GM10248 (cell line): ENCODE measurements at regions not wholly inside any gene's neighbourhood (a gene's known extent, or its start where the extent isn't known, plus 50 kb on each side); places are given as distances from the start of the nearest gene placed in this dataset.

Source experiments
- CTCF ChIA-PET: fragments of 300-600 bp; sonication (Branson Sonifier 250); formaldehyde crosslinking; extraction: SDS; loops from one replicate; lab custom pipeline; 2021; ENCODE audit warnings: antibody characterized with exemption; lab: Yijun Ruan, JAX
- POLR2A ChIA-PET: fragments of 350-650 bp; sonication (Branson Sonifier 250); formaldehyde crosslinking; extraction: SDS; loops from one replicate; lab custom pipeline; 2020; ENCODE audit warnings: antibody characterized with exemption; lab: Yijun Ruan, JAX
- DNase-seq: peaks from one replicate; pipeline ENCODE4 v3.0.0; 2012; ENCODE audit errors: extremely low spot score
- TF ChIP-seq, protein P1 (sequence below): IDR thresholded peaks from 2 replicates; pipeline ENCODE4 v1.5.1; 2012; ENCODE audit warnings: mild to moderate bottlenecking, low read depth; ENCODE audit errors: extremely low read depth, missing control alignments, control extremely low read depth

- CTCF ChIA-PET = no interaction called here
- POLR2A ChIA-PET = no interaction called here
- no peak for DNase-seq
These were observed 150.0 kb upstream of the MYCN start for GRCh38 chr2:15790326-15790725.

DNA sequence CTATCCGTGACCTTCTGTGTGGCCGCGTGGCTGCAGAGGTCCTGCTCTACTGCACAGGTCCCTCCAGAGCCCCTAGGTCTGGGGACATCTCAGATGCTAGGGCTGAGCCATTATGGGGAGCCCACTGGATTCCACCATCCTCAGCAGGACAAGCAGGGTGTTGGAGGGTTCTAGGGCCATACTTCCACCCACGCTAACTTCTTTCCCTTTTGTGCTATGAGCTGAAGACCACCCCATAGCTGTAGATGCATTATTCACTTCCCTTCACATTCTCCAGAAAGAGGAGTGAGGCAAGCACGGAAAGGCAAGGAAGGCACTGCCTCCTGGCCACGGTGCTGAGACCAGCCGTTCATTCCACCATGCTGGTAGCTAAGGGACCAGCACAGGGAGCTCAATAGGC is 149.5 kb upstream of the MYCN start:
- TF ChIP-seq, protein P1, sequence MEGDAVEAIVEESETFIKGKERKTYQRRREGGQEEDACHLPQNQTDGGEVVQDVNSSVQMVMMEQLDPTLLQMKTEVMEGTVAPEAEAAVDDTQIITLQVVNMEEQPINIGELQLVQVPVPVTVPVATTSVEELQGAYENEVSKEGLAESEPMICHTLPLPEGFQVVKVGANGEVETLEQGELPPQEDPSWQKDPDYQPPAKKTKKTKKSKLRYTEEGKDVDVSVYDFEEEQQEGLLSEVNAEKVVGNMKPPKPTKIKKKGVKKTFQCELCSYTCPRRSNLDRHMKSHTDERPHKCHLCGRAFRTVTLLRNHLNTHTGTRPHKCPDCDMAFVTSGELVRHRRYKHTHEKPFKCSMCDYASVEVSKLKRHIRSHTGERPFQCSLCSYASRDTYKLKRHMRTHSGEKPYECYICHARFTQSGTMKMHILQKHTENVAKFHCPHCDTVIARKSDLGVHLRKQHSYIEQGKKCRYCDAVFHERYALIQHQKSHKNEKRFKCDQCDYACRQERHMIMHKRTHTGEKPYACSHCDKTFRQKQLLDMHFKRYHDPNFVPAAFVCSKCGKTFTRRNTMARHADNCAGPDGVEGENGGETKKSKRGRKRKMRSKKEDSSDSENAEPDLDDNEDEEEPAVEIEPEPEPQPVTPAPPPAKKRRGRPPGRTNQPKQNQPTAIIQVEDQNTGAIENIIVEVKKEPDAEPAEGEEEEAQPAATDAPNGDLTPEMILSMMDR = no peak
- ChIA-PET CTCF (no interaction called here), POLR2A (no interaction called here)
- no peak for DNase-seq

More at GRCh38 chr2:15790326-15790725, 150.0 kb upstream of the MYCN start:
- TF ChIP-seq, protein P1 = no peak

DNA sequence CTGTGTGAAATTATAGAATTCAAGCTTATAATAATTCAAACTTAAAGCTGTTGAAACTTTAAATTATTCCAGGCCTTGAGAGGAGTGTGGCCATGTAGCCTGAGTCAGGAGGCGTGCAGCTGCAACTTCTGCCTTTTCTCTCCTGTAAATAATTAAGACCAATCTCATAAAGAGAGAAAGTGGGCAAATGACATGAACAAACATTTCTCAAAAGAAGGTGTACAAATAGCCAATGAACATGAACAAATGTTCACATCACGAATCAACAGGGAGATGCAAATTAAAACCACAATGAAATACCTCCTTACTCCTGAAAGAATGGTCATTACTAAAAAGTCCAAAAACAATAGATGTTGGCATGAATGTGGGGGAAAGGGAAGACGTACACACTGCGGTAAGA is 149.1 kb upstream of the MYCN start:
- CTCF ChIA-PET = no interaction called here
- POLR2A ChIA-PET = no interaction called here
- TF ChIP-seq, protein P1 = no peak
- DNase-seq = no peak

DNA sequence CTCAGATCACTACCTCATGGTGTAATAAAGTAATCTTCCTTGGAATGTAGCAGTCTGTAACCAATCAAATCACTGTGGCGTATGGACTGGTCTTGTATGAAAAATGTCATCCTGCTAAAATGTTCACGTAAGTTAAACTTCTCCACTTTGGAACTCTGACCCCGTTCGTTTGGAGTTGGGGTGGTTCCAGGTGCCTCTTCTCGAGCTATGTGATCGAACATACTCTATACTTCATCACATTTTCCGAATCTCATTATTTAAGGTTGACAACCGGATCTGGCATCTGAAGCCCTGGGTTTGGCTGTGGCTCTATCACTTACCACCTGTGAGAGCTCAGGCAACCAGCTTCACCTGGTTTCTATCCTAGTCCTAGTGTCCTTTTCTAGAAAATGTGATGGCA is 148.0 kb upstream of the MYCN start:
- TF ChIP-seq, protein P1 = no peak
- POLR2A ChIA-PET = no interaction called here
- no peak for DNase-seq
- CTCF ChIA-PET = interaction anchor here (1.5 to 2.4 kb wide), 2 partner anchors 24 to 33 kb away, joined by 3 to 7 read pairs; no protein-coding TSS in a partner anchor

- TF ChIP-seq, protein P1 = no peak
- POLR2A ChIA-PET = no interaction called here
- no peak for DNase-seq
- CTCF ChIA-PET = interaction anchor here (1.5 to 2.4 kb wide), 3 partner anchors 8 to 34 kb away, joined by 3 to 7 read pairs (median 3); no protein-coding TSS in a partner anchor
These were observed 147.1 kb upstream of the MYCN start for GRCh38 chr2:15793078-15793913.

DNA sequence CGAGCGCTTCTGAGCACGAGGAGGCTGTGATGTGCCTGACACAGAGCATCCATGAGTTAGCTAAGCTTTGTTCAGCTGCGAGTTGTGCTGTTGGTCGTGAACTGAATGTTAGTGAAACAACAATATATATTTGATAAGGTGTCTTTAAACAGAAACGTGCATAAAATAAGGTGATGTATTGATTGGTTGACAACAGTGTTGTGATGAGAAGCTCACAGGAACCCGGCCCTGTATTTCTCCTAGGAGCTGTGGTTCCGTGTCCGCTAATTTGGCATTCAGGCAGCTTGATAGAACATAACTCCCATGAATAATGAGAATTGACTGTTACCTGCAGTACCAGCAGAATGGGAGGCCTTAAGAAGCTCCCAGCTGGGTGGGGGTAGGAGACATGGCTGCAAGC is 146.4 kb upstream of the MYCN start:
- ChIA-PET POLR2A (no interaction called here), CTCF (interaction anchor here (1.6 to 2.4 kb wide), 2 partner anchors 9 to 23 kb away, joined by 3 to 7 read pairs; no protein-coding TSS in a partner anchor)
- DNase-seq = no peak
- TF ChIP-seq, protein P1 = no peak
